NCI-H526 treated with DMSO at 0.1 percent for 48 hours (cell line): ENCODE measurements at regions not wholly inside any gene's neighbourhood (a gene's known extent, or its start where the extent isn't known, plus 50 kb on each side); places are given as distances from the start of the nearest gene placed in this dataset.
"Not testable (repeated sequence)": the region's sequence is repeated elsewhere in the genome, so short reads cannot be mapped to it uniquely, and the experiment has no call there.

Experiments used
- DNase-seq: peaks from one replicate; lab custom pipeline; 2025; lab: John Stamatoyannopoulos, UW

- DNase-seq = no peak
These were observed 107.4 kb upstream of the FOXN3 start for GRCh38 chr14:89524412-89524811.

GRCh38 chr14:89521988-89522387 lies 105.0 kb upstream of the FOXN3 start:
- no peak for DNase-seq

GRCh38 chr14:89519040-89519439 lies 102.0 kb upstream of the FOXN3 start:
- DNase-seq = no peak

- no peak for DNase-seq
These were observed 99.1 kb upstream of the FOXN3 start for GRCh38 chr14:89516173-89516572.

- DNase-seq = no peak
These were observed 97.6 kb upstream of the FOXN3 start for GRCh38 chr14:89514601-89515000.

GRCh38 chr14:89509891-89510290 lies 92.9 kb upstream of the FOXN3 start:
- no peak for DNase-seq

- no peak for DNase-seq
These were observed 91.8 kb upstream of the FOXN3 start for GRCh38 chr14:89508863-89509262.

- no peak for DNase-seq
These were observed 91.0 kb upstream of the FOXN3 start for GRCh38 chr14:89507926-89508460.

GRCh38 chr14:89507521-89507920 lies 90.5 kb upstream of the FOXN3 start:
- DNase-seq = no peak

GRCh38 chr14:89506891-89507452 lies 89.9 kb upstream of the FOXN3 start:
- not testable (repeated sequence) for DNase-seq

- DNase-seq = no peak
These were observed 87.7 kb upstream of the FOXN3 start for GRCh38 chr14:89504602-89505313.

GRCh38 chr14:89504091-89504490 lies 87.1 kb upstream of the FOXN3 start:
- no peak for DNase-seq

GRCh38 chr14:89503431-89503996 lies 86.5 kb upstream of the FOXN3 start:
- peak; percentile 35 for DNase-seq

GRCh38 chr14:89502966-89503365 lies 85.9 kb upstream of the FOXN3 start:
- no peak for DNase-seq

GRCh38 chr14:89501381-89501780 lies 84.3 kb upstream of the FOXN3 start:
- DNase-seq = no peak

GRCh38 chr14:89500303-89500702 lies 83.3 kb upstream of the FOXN3 start:
- DNase-seq = no peak

- no peak for DNase-seq
These were observed 81.8 kb upstream of the FOXN3 start for GRCh38 chr14:89498878-89499277.

- no peak for DNase-seq
These were observed 78.7 kb upstream of the FOXN3 start for GRCh38 chr14:89495718-89496117.

GRCh38 chr14:89493877-89494634 lies 77.0 kb upstream of the FOXN3 start:
- DNase-seq = no peak

GRCh38 chr14:89493406-89493805 lies 76.4 kb upstream of the FOXN3 start:
- no peak for DNase-seq

GRCh38 chr14:89491711-89492381 lies 74.8 kb upstream of the FOXN3 start:
- DNase-seq = no peak

GRCh38 chr14:89490466-89490865 lies 73.4 kb upstream of the FOXN3 start:
- DNase-seq = no peak
